ENCODE measurements at regions not wholly inside any gene's neighbourhood (a gene's known extent, or its start where the extent isn't known, plus 50 kb on each side); places are given as distances from the start of the nearest gene placed in this dataset.

DNA sequence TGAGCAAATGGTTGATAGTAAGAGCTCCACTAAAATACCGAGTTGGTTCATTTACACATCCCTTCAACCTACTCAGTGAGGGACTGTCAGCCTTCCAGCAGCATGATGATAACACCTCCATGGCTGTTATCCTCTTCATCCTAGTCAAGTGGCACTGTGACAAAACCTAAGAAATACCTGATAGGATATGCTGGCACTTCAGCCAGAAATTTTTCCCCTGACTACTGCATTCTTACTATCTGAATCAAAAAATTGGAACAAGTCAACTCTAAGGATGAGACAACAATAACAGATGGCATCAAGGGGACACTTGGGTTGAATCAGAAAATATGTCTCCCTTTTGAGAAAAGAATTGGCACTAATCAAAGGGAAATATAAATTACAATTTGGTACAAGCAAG is 193.9 kb downstream of the KCTD12 start:
- no peak overlapping the region for H3K9ac ChIP-seq (ENCODE audit: extremely low read depth, insufficient read length, low read length)
- no peaks in the 10 kb centered on the region for H3K79me1 ChIP-seq (ENCODE audit: insufficient read depth, low read depth, low read length, poor library complexity, severe bottlenecking)
- no peaks in the 10 kb centered on the region for H3K27me3 Mint-ChIP-seq (ENCODE audit: low read depth)
- H3K4me1 Mint-ChIP-seq, result 0 out of 4 replicates have a peak, but pooled peaks cover 3 to 6% of the 10 kb centered on the region in 2 experiments
- H3K9me3 Mint-ChIP-seq, result no peaks in the 10 kb centered on the region
- no peak overlapping the region for H2AK5ac ChIP-seq (ENCODE audit: insufficient read length, low read length)
- no peak overlapping the region for H3K18ac ChIP-seq (ENCODE audit: insufficient read length, low read depth, low read length)
- H3K9me3 ChIP-seq (ENCODE audit: control insufficient read depth, low read depth, low read length), result no peaks in the 10 kb centered on the region
- no peak overlapping the region for H4K5ac ChIP-seq (ENCODE audit: insufficient read length, low read depth, low read length)
- H3K23me2 ChIP-seq (ENCODE audit: insufficient read length, low read depth, low read length, poor library complexity, severe bottlenecking), result no peaks in the 10 kb centered on the region
- DNase-seq, result no peak
- no peak overlapping the region for H3K4me2 ChIP-seq (ENCODE audit: insufficient read depth, insufficient read length, low read length)
- no peak overlapping the region for H2BK12ac ChIP-seq (ENCODE audit: insufficient read length, low read depth, low read length)
- WGBS (ENCODE audit: extremely low coverage, insufficient read length, low lambda C conversion rate), result no CpG with 5 or more reads among the region's 1 CpG
- H4K91ac ChIP-seq (ENCODE audit: insufficient read length, low read depth, low read length), result no peak overlapping the region
- no peak overlapping the region for H2BK120ac ChIP-seq (ENCODE audit: low read depth, low read length, poor library complexity, severe bottlenecking)
- H4K20me1 ChIP-seq (ENCODE audit: control insufficient read depth, insufficient read depth, insufficient read length), result no peaks in the 10 kb centered on the region
- H3K4ac ChIP-seq (ENCODE audit: low read depth, low read length), result no peak overlapping the region
- no peak overlapping the region for H3K27ac ChIP-seq (ENCODE audit: insufficient read length, low read depth, low read length)
- H2AFZ ChIP-seq (ENCODE audit: low read length), result no peak overlapping the region
- no peak overlapping the region for H3T11ph ChIP-seq (ENCODE audit: low read length)
- H3K79me2 ChIP-seq (ENCODE audit: insufficient read depth, low read length), result no peaks in the 10 kb centered on the region
- no peak overlapping the region for H4K8ac ChIP-seq (replicated peaks; ENCODE audit: insufficient read length, low read depth, low read length)
- no peak overlapping the region for H3K27ac Mint-ChIP-seq
- H2BK20ac ChIP-seq (ENCODE audit: low read depth, low read length, poor library complexity, severe bottlenecking), result no peak overlapping the region
- no peak overlapping the region for H3K56ac ChIP-seq (ENCODE audit: insufficient read length, low read depth, low read length)
- H2BK15ac ChIP-seq (ENCODE audit: low read depth, low read length), result no peak overlapping the region
- H3K36me3 Mint-ChIP-seq (ENCODE audit: insufficient read depth in 1 of 3, low read depth in 3 of 3), result no peaks in the 10 kb centered on the region
- no peak overlapping the region for H2BK5ac ChIP-seq (ENCODE audit: insufficient read length, low read length)
- no peaks in the 10 kb centered on the region for H3K27me3 ChIP-seq (ENCODE audit: insufficient read depth, low read length)
- no peak overlapping the region for H3K4me3 Mint-ChIP-seq
- no peak overlapping the region for H3K23ac ChIP-seq (ENCODE audit: insufficient read length, low read depth, low read length)
- H3K14ac ChIP-seq (ENCODE audit: insufficient read depth, low read length), result no peak overlapping the region
- TF ChIP-seq, protein P1, sequence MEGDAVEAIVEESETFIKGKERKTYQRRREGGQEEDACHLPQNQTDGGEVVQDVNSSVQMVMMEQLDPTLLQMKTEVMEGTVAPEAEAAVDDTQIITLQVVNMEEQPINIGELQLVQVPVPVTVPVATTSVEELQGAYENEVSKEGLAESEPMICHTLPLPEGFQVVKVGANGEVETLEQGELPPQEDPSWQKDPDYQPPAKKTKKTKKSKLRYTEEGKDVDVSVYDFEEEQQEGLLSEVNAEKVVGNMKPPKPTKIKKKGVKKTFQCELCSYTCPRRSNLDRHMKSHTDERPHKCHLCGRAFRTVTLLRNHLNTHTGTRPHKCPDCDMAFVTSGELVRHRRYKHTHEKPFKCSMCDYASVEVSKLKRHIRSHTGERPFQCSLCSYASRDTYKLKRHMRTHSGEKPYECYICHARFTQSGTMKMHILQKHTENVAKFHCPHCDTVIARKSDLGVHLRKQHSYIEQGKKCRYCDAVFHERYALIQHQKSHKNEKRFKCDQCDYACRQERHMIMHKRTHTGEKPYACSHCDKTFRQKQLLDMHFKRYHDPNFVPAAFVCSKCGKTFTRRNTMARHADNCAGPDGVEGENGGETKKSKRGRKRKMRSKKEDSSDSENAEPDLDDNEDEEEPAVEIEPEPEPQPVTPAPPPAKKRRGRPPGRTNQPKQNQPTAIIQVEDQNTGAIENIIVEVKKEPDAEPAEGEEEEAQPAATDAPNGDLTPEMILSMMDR (conservative IDR thresholded peaks at IDR 0.05), result no peak
- no peaks in the 10 kb centered on the region for H3K4me1 ChIP-seq (ENCODE audit: insufficient read depth, low read length)
